ENCODE measurements at regions not wholly inside any gene's neighbourhood (a gene's known extent, or its start where the extent isn't known, plus 50 kb on each side); places are given as distances from the start of the nearest gene placed in this dataset.

GRCh38 chr20:57856658-57857057, 146.8 kb upstream of the PMEPA1 start:
- ChIA-PET CTCF (no interaction called here), RAD21 (ENCODE audit: low non-redundant PET in 1 of 2, low total read pairs in 2 of 2, uncharacterized antibody in 2 of 2, unreplicated experiment in 2 of 2) (no interaction called here), POLR2A (no interaction called here)
- DNase-seq (ENCODE audit: low read depth, low spot score) (no peak), ATAC-seq (no peak)
- intact Hi-C loops (cut with micrococcal nuclease) = no loop called here
- no peak overlapping the region for H3K9ac ChIP-seq (ENCODE audit: low read length)
- H3K27ac ChIP-seq (ENCODE audit: low read depth, low read length) = no peak overlapping the region
- TF ChIP-seq EGR1 (IDR thresholded peaks at IDR 0.05; ENCODE audit: low read depth) (no peak), CBX3 (IDR thresholded peaks at IDR 0.05; ENCODE audit: low read depth) (no peak), SRF (IDR thresholded peaks at IDR 0.05; ENCODE audit: low read depth) (no peak), JUND (IDR thresholded peaks at IDR 0.05) (no peak)
- H3K4me1 ChIP-seq (ENCODE audit: control insufficient read depth in 1 of 2, insufficient read depth in 2 of 2, low read length in 2 of 2) = no peaks in the 10 kb centered on the region
- H2AFZ ChIP-seq (ENCODE audit: low read depth, low read length, poor library complexity, severe bottlenecking) = no peak overlapping the region
- no peaks in the 10 kb centered on the region for H4K20me1 ChIP-seq (ENCODE audit: insufficient read depth)
- no peaks in the 10 kb centered on the region for H3K9me3 ChIP-seq (ENCODE audit: control insufficient read depth in 1 of 2, insufficient read depth in 1 of 2, low read depth in 1 of 2, low read length in 2 of 2)
- no peaks in the 10 kb centered on the region for H3K9me2 ChIP-seq (ENCODE audit: insufficient read depth)
- H3K4me2 ChIP-seq (ENCODE audit: low read length) = no peak overlapping the region
- H3K79me2 ChIP-seq (ENCODE audit: insufficient read depth, low read length) = no peaks in the 10 kb centered on the region
- H3K36me3 ChIP-seq (ENCODE audit: control insufficient read depth in 1 of 2, insufficient read depth in 2 of 2, low read length in 2 of 2) = no peaks in the 10 kb centered on the region
- H3K4me3 ChIP-seq (replicated peaks in 1 of 2; ENCODE audit: low read depth in 1 of 2, low read length in 2 of 2) = no peak overlapping the region
- no TSS peak for BruUV-seq (replicated peaks)
- peaks cover 57% of the 10 kb centered on the region for H3K27me3 ChIP-seq (ENCODE audit: insufficient read depth, low read length)

GRCh38 chr20:57851796-57852195, 142.0 kb upstream of the PMEPA1 start:
- no peak for ATAC-seq
- TF ChIP-seq YY1 (IDR thresholded peaks at IDR 0.05; ENCODE audit: extremely low read depth, insufficient replicate concordance, low read depth, low read length) (no peak), CBX3 (IDR thresholded peaks at IDR 0.05; ENCODE audit: low read depth) (no peak), TCF7L2 (IDR thresholded peaks at IDR 0.05; ENCODE audit: borderline replicate concordance, extremely low read depth, insufficient read depth, insufficient read length) (no peak), CTCF (IDR thresholded peaks at IDR 0.05 in 2 of 3, conservative IDR thresholded peaks at IDR 0.05 in 1 of 3; ENCODE audit: borderline replicate concordance in 1 of 3, insufficient read depth in 1 of 3, low read depth in 2 of 3, low read length in 2 of 3) (no peak), ZFX (IDR thresholded peaks at IDR 0.05) (no peak), JUND (IDR thresholded peaks at IDR 0.05) (no peak), ATF3 (IDR thresholded peaks at IDR 0.05) (no peak), RAD21 (IDR thresholded peaks at IDR 0.05; ENCODE audit: low read depth) (no peak), SRF (IDR thresholded peaks at IDR 0.05; ENCODE audit: low read depth) (no peak), ZBTB33 (IDR thresholded peaks at IDR 0.05; ENCODE audit: extremely low read depth, insufficient replicate concordance, low read length) (no peak), POLR2A (IDR thresholded peaks at IDR 0.05; ENCODE audit: borderline replicate concordance, extremely low read depth, insufficient read depth, insufficient read length) (no peak), REST (IDR thresholded peaks at IDR 0.05; ENCODE audit: low read depth) (no peak), ELF1 (IDR thresholded peaks at IDR 0.05; ENCODE audit: borderline replicate concordance, low read depth) (no peak)

More at GRCh38 chr20:57851796-57852195, 142.0 kb upstream of the PMEPA1 start:
- Histone ChIP-seq H3K4me1 (ENCODE audit: control insufficient read depth in 1 of 2, insufficient read depth in 2 of 2, low read length in 2 of 2) (no peaks in the 10 kb centered on the region), H3K4me2 (ENCODE audit: low read length) (no peak overlapping the region), H3K9ac (ENCODE audit: low read length) (no peak overlapping the region), H3K27me3 (ENCODE audit: insufficient read depth, low read length) (peaks cover 53% of the 10 kb centered on the region), H3K9me3 (ENCODE audit: control insufficient read depth in 1 of 2, insufficient read depth in 1 of 2, low read depth in 1 of 2, low read length in 2 of 2) (no peaks in the 10 kb centered on the region), H3K79me2 (ENCODE audit: insufficient read depth, low read length) (no peaks in the 10 kb centered on the region), H4K20me1 (ENCODE audit: insufficient read depth) (no peaks in the 10 kb centered on the region), H3K27ac (ENCODE audit: low read depth, low read length) (no peak overlapping the region), H2AFZ (ENCODE audit: low read depth, low read length, poor library complexity, severe bottlenecking) (no peak overlapping the region), H3K36me3 (ENCODE audit: control insufficient read depth in 1 of 2, insufficient read depth in 2 of 2, low read length in 2 of 2) (no peaks in the 10 kb centered on the region), H3K4me3 (replicated peaks in 1 of 2; ENCODE audit: low read depth in 1 of 2, low read length in 2 of 2) (no peak overlapping the region), H3K9me2 (ENCODE audit: insufficient read depth) (no peaks in the 10 kb centered on the region)
- intact Hi-C loops (cut with micrococcal nuclease) = no loop called here
- no TSS peak for BruUV-seq (replicated peaks)
- DNase-seq (ENCODE audit: low read depth, low spot score) = no peak
- ChIA-PET POLR2A (no interaction called here), CTCF (no interaction called here), RAD21 (ENCODE audit: low non-redundant PET in 1 of 2, low total read pairs in 2 of 2, uncharacterized antibody in 2 of 2, unreplicated experiment in 2 of 2) (no interaction called here)

Data from HCT116 (cell line).